ENCODE measurements at regions not wholly inside any gene's neighbourhood (a gene's known extent, or its start where the extent isn't known, plus 50 kb on each side); places are given as distances from the start of the nearest gene placed in this dataset.

- TF ChIP-seq CTCF (IDR thresholded peaks at IDR 0.05): no peak
- no peak overlapping the region for H3K27ac ChIP-seq
- peaks cover 0 to 2% of the 10 kb centered on the region in 2 donors for H3K9me3 ChIP-seq
- no peaks in the 10 kb centered on the region for H3K27me3 ChIP-seq
- no peaks in the 10 kb centered on the region for H3K4me1 ChIP-seq
- DNase-seq (ENCODE audit: low spot score): peak; percentile 0
- H3K36me3 ChIP-seq: no peaks in the 10 kb centered on the region
- H3K4me3 ChIP-seq: no peak overlapping the region
Measured at GRCh38 chr22:48927591-48927990, 900.1 kb downstream of the BRD1 start.

- no peak for TF ChIP-seq CTCF (IDR thresholded peaks at IDR 0.05)
- Histone ChIP-seq H3K4me1 (no peaks in the 10 kb centered on the region), H3K27ac (no peak overlapping the region), H3K9me3 (no peaks in the 10 kb centered on the region), H3K27me3 (no peaks in the 10 kb centered on the region), H3K4me3 (no peak overlapping the region), H3K36me3 (no peaks in the 10 kb centered on the region)
- DNase-seq (ENCODE audit: low spot score): peak; percentile 9
Measured at GRCh38 chr22:48926643-48927042, 901.0 kb downstream of the BRD1 start.

GRCh38 chr22:48926136-48926535 lies 901.5 kb downstream of the BRD1 start:
- Histone ChIP-seq H3K36me3 (no peaks in the 10 kb centered on the region), H3K9me3 (no peaks in the 10 kb centered on the region), H3K4me3 (no peak overlapping the region), H3K27me3 (no peaks in the 10 kb centered on the region), H3K4me1 (no peaks in the 10 kb centered on the region), H3K27ac (no peak overlapping the region)
- no peak for TF ChIP-seq CTCF (IDR thresholded peaks at IDR 0.05)
- no peak for DNase-seq (ENCODE audit: low spot score)

GRCh38 chr22:48925450-48925849 lies 902.2 kb downstream of the BRD1 start:
- H3K27ac ChIP-seq: no peak overlapping the region
- no peak overlapping the region for H3K4me3 ChIP-seq
- TF ChIP-seq CTCF (IDR thresholded peaks at IDR 0.05): no peak
- H3K9me3 ChIP-seq: no peaks in the 10 kb centered on the region
- peak; percentile 53 for DNase-seq (ENCODE audit: low spot score)
- no peaks in the 10 kb centered on the region for H3K27me3 ChIP-seq
- H3K36me3 ChIP-seq: no peaks in the 10 kb centered on the region
- H3K4me1 ChIP-seq: no peaks in the 10 kb centered on the region

- Histone ChIP-seq H3K4me3 (no peak overlapping the region), H3K27ac (no peak overlapping the region), H3K36me3 (no peaks in the 10 kb centered on the region), H3K9me3 (no peaks in the 10 kb centered on the region), H3K27me3 (no peaks in the 10 kb centered on the region), H3K4me1 (no peaks in the 10 kb centered on the region)
- TF ChIP-seq CTCF (IDR thresholded peaks at IDR 0.05): no peak
- peak; percentile 36 for DNase-seq (ENCODE audit: low spot score)
Measured at GRCh38 chr22:48923996-48924395, 903.7 kb downstream of the BRD1 start.

GRCh38 chr22:48923165-48923865 lies 904.4 kb downstream of the BRD1 start:
- DNase-seq (ENCODE audit: low spot score): peak; percentile 36
- Histone ChIP-seq H3K27me3 (no peaks in the 10 kb centered on the region), H3K4me3 (no peak overlapping the region), H3K4me1 (no peaks in the 10 kb centered on the region), H3K36me3 (no peaks in the 10 kb centered on the region), H3K9me3 (no peaks in the 10 kb centered on the region), H3K27ac (no peak overlapping the region)
- TF ChIP-seq CTCF (IDR thresholded peaks at IDR 0.05): no peak

Data from right atrium auricular region (tissue), 2 donors.